DMS 273 (cell line): ENCODE measurements at regions not wholly inside any gene's neighbourhood (a gene's known extent, or its start where the extent isn't known, plus 50 kb on each side); places are given as distances from the start of the nearest gene placed in this dataset.
"Not testable (repeated sequence)": the region's sequence is repeated elsewhere in the genome, so short reads cannot be mapped to it uniquely, and the experiment has no call there.

Experiments
- DNase-seq: peaks from one replicate; lab custom pipeline; 2025; ENCODE audit not compliant: unreplicated experiment; lab: John Stamatoyannopoulos, UW

DNA sequence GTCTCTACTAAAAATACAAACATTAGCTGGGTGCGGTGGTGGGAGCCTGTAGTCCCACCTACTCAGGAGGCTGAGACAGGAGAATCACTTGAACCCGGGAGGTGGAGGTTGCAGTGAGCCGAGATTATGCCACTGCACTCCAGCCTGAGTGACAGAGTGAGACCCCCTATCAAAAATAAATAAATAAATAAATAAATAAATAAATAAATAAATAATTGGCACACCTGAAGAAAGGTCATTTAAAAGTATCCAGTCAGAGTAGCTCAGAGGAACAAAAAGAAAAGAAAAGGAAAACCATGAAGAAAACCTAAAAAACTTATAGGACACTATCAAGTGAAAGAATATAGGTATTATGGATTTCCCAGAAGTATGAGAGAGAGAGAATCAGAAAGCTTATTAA lies 330.1 kb upstream of the AR start:
- not testable (repeated sequence) for DNase-seq

- no peak for DNase-seq
Measured at GRCh38 chrX:67207912-67208311, 335.9 kb upstream of the AR start.

DNA sequence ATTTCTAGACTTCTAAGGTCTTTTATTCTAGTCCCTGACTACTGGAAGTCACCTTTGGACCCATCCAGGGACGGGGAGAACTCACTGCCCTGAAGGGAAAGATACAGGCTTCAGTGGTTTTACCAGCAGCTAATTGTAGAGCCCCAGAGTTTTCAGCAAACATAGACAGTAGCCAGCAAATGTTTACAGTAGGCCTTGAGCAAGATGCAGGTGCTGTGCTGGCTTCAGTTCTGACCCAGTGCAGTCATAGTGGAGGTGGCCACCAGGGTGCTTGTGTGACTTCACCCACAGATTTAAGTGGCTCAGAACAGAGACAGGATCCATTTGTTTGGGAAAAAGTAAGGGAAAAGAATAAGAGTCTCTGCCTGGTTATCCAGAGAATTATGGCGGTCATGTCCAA lies 384.4 kb upstream of the AR start:
- DNase-seq: no peak

- DNase-seq: no peak
Measured at GRCh38 chrX:67114635-67115034, 429.2 kb upstream of the AR start.

- DNase-seq: no peak
Measured at GRCh38 chrX:67105758-67106116, 438.1 kb upstream of the AR start.

- no peak for DNase-seq
Measured at GRCh38 chrX:67104982-67105757, 438.7 kb upstream of the AR start.

GRCh38 chrX:67100031-67100884 lies 443.6 kb upstream of the AR start:
- DNase-seq: no peak

- no peak for DNase-seq
Measured at GRCh38 chrX:67094061-67094460, 449.8 kb upstream of the AR start.

- DNase-seq: no peak
Measured at GRCh38 chrX:67050760-67051159, 411.9 kb upstream of the EDA2R start.

DNA sequence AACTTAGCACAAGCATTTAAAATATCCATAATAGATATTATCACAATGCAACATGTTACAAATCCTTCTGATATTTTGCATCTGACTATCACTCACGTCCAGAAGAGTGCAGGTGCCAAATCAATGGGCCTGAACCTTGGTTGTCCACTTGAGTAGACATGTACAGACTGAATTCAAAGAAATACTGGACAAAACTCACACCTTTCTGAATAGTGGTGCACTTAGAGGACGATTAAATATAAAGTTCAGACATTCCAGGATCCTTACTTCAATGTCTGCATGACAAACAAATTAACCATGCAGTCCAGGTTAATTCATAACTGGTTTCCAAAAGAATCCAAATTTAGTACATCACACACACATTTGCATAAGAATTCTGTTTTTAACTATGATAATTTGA lies 406.0 kb upstream of the EDA2R start:
- DNase-seq: no peak

DNA sequence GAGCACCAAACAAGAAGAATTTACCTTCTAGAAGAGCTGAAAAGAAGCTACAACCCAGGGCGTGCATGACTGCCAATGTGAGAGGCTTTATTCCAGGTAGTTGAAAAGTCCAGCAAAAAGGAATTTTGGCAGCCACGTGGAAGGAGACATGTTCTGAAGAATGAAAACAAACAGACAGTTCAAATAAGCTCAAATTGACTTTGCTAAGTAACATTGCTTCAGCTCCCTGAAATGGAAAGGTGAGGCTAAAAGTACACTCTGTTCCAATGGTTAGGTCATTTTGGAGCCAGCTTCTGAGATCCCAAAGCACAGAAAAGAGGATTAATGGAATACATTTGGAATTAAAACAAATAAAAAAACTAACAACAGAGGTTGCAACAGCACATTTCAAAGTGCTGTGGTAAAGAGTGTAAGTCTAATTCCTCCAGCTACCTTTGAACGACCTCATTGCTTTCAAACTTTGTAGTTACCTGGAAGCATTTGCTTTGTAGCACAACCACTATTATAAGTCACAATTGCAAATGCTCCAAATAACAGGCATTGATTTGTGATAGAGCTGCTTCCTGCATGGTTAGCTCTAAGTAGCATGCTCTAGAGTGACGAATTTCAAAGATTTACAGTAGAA lies 405.3 kb upstream of the EDA2R start:
- no peak for DNase-seq

- DNase-seq: no peak
Measured at GRCh38 chrX:67004451-67004850, 365.6 kb upstream of the EDA2R start.

- DNase-seq: no peak
Measured at GRCh38 chrX:66994729-66995128, 355.9 kb upstream of the EDA2R start.

- DNase-seq: not testable (repeated sequence)
Measured at GRCh38 chrX:66992077-66992476, 353.2 kb upstream of the EDA2R start.

DNA sequence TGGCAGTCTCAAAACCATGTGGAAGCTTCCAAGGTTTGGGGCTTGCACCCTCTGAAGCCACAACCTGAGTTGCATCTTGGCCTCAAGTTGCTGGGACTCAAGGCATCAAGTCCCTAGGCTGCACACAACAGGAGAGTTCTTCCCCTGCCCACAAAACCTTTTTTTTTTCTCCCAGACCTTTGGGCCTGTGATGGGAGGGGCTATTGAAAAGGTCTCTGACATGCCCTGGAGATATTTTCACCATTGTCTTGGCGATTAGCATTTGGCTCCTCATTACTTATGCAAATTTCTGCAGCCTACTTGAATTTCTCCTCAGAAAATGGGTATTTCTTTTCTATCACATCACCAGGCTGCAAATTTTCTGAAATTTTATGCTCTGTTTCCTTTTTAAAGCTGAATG lies 349.5 kb upstream of the EDA2R start:
- no peak for DNase-seq

- DNase-seq: no peak
Measured at GRCh38 chrX:66961665-66962064, 322.8 kb upstream of the EDA2R start.

DNA sequence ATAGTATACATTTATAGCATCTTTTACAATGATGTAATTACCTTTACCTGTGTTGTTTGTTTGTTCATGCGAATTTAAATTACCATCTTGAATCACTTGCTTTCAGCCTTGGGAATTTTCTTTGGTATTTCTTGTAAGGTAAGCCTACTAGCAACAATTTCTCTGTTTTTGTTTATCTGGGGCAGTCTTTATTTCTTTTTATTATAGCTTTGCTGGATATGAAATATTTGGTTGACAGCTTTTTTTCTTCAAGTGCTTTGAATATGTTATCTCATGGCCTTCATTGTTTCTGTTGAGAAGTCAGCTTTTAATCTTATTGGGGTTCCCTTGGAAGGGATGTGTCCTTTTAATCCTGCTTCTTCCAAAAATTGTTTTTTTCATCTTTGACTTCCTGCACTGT lies 292.8 kb upstream of the EDA2R start:
- no peak for DNase-seq

DNA sequence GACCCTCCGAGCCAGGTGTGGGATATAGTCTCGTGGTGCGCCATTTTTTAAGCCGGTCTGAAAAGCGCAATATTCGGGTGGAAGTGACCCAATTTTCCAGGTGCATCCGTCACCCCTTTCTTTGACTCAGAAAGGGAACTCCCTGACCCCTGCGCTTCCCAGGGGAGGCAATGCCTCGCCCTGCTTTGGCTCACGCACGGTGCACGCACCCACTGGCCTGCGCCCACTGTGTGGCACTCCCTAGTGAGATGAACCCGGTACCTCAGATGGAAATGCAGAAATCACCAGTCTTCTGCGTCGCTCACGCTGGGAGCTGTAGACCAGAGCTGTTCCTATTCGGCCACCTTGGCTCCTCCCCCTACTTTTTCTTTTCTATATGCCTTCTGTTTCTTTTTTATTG lies 291.6 kb upstream of the EDA2R start:
- not testable (repeated sequence) for DNase-seq

GRCh38 chrX:66920296-66920695 lies 281.4 kb upstream of the EDA2R start:
- no peak for DNase-seq

GRCh38 chrX:66919280-66919832 lies 280.5 kb upstream of the EDA2R start:
- no peak for DNase-seq

GRCh38 chrX:66918511-66918910 lies 279.6 kb upstream of the EDA2R start:
- DNase-seq: no peak

DNA sequence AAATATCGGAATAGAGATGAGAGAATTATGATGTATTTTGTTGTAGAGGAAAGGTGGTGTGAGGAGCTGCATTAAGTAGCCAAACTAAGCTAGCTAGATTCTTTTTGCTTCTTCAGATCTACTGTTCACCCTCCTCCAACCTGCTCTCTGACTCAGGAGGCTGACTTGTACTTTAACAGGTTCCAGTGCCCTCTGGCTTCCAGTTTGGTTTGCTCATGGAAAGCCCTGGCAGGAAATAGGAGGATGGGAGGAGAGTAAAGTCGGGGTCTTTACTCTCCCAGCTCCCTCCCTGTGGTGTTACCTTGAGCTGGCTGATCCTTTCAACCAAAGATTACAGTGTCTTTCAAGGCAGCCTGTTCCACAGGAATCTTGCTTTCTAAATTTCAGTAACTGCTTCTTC lies 277.0 kb upstream of the EDA2R start:
- DNase-seq: no peak
